NCI-H1105 treated with DMSO at 0.1 percent for 48 hours (cell line): ENCODE measurements at regions not wholly inside any gene's neighbourhood (a gene's known extent, or its start where the extent isn't known, plus 50 kb on each side); places are given as distances from the start of the nearest gene placed in this dataset.
A peak's percentile ranks its signal among the peaks of the same experiment; 100 is the strongest.
"Not testable (repeated sequence)": the region's sequence is repeated elsewhere in the genome, so short reads cannot be mapped to it uniquely, and the experiment has no call there.

Experiments
- DNase-seq: peaks from one replicate; lab custom pipeline; 2025; lab: John Stamatoyannopoulos, UW

DNA sequence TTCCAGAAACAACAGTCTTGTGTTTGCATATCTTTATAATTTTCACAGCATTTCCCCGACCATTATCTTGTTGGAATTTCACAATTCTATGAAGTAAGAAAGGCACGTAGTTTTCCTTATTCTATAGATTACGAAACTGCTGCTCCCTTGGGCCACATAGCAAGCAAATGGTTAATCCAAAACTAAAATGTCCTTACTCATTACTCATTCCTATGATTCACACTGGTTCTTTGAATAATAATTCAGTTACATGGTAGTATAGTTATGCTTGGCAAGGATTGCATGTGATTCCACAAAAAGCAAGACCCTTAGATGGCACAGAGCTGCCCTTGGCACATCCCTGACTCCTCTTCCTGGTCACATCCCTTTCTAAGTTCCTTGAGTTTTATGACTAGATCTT is 51.2 kb downstream of the OR13H1 start:
- no peak for DNase-seq

DNA sequence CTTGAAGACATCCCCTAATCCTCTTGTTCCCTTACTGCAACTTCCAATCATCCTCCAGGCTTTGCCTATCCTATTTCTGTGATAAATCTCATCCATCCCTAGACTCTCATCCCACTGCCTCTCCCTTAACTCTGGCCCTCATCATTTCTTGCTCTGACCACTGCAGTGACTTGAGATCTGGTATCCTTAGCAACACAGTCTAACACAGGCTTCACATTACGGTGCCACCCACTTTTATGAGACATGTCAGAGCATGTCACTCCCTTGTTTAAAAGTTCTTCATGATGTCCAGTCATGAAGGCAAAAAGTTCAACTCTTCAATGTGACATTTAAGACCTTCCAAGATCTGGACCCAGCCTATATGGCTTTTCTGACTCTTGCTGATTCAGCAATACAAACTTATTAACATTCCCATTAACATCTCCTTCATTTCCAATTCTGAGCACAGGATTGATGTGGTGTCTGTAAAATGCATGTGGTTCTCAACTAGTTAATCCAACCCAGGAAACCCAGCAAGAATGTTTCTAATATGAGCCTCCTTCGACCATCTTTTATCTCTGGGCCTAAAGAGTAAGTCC is 64.0 kb downstream of the OR13H1 start:
- DNase-seq = no peak

DNA sequence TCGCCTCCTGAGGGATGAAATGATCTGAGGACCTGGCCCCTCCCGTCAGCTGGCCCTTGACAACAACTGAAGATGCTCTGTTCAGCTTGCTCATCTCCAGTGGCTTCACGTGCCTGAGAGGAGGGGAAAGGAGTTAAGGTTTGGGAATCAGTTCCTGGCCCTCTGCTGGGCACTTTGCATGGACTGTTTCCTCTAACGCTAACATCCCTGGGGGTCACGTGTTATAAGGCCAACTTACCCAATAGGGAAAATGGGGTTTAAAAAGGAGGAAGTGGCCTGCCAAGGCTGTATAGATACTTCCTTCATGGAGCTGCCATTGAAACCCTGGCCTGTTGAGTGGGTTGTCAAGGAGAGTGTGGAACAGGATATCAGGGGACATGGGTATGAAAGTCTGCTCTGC is 65.6 kb downstream of the OR13H1 start:
- DNase-seq = no peak

DNA sequence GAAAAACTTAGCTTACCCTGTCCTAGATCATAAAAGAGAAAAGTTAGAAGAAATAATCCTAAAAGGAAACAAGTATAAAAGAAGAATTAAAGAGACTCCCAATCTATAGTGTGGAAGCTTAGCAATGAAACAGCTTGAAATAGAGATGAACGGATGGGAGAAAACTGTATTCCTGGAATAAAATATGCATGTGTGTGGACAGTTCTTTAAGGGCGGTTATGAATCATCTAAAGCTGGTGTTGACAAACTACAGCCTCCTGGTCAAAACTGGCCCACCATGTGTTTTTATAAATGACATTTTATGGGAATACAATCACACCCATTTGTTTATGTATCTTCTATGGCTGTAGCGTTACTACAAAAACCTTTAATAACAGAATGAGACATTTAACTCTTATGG is 69.4 kb downstream of the OR13H1 start:
- DNase-seq = no peak

DNA sequence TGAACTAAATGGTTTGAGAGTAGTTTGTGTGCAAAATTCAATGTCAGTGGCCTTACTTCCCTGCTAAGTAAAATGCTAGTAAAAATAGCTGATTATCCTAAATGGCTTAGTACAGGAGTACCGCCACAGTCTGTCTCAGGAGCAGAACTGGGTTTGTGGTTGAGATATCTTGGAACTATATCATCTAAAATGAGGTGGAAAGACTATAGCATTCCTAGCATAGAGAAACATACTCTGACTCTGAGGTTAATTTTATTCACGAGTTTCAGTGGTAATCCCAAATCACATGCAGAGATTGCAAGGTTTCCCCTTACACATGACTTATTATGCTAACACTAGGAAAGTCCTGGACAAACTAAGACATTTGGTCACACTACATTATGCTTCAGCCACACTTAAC is 70.4 kb downstream of the OR13H1 start:
- DNase-seq = no peak

DNA sequence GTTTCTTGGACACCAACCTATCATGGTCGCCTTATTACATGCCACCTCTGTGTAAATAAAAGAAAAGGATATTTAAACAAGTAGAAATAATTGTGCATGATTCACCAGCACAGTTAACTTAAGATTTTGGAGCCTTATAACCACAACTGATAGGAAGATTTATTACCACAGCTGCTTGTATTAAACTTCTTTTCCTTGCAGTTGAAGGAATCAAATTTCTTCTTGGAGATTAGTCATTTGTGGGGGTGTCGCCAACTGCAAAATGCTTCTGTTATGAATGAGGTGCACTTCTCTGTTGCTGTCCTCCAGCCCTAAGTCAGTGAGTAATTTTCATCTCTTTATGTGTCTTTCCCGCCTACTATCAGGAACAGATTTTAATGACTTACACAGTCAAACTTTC is 73.3 kb downstream of the OR13H1 start:
- DNase-seq = no peak

DNA sequence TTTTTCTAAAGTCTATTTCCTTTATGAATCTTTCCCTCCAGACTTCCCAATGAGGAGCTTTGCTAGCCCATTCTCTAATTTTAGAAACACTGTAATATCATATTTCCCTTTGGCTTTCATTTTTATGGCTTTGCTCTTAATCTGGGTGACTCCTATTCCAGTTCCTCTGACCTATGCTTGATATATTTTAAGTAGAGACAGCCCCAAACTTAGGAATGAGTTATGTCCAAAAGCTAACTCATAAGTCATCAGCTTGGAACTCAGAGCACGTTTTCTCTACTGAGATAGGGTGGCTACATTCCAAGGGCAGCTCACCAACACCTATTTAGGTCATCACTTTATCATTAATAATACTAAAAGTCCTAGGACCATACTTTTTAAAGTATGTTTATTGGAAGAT is 77.8 kb downstream of the OR13H1 start:
- no peak for DNase-seq

DNA sequence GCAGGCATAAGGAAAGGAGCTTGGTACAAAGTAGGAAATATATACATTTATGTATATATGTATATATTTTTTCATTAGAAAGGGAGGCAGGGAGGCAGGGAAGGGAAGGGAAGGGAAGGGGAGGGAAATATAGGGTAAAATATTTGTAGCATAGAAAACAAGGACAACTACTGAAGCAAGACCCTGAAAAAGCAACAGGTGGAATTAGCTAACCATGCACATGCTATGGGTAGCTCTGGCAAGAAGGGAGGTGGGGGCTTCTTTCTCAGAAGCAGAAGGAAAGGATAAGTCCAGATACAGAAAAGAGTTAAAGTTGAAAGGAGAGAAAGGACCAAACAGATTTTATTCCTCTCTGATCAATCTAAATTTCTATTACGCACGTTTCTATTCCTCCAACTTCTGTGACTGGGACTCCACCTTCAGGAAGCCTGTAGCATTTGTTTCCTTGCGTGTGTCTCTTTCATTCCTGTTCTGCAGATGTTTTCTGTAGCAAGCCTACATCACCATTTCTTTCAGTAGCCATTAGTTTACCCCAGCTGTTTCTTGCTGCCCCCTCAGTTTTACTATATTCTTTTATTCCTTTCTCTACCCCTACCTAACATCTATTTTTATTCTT is 82.9 kb downstream of the OR13H1 start:
- peak; percentile 27 for DNase-seq

DNA sequence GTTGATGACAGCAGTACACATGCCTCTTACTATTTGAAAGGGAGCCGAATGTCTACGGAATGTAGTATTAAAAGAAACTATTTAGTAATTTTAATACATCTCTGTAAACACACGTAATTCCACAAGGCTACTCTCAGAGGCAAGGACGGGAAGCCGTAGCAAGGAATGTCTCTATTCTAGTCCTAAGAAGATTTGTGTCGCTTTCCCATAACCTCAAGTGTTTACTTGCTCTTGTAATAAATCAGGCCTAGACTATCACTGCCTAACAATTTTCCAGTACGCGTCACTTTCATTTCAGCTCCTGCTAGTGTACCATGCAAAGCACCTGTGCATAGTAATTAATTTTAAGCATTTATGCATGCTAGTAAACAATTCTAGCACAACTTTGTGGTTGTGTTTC is 86.7 kb downstream of the OR13H1 start:
- DNase-seq = no peak

DNA sequence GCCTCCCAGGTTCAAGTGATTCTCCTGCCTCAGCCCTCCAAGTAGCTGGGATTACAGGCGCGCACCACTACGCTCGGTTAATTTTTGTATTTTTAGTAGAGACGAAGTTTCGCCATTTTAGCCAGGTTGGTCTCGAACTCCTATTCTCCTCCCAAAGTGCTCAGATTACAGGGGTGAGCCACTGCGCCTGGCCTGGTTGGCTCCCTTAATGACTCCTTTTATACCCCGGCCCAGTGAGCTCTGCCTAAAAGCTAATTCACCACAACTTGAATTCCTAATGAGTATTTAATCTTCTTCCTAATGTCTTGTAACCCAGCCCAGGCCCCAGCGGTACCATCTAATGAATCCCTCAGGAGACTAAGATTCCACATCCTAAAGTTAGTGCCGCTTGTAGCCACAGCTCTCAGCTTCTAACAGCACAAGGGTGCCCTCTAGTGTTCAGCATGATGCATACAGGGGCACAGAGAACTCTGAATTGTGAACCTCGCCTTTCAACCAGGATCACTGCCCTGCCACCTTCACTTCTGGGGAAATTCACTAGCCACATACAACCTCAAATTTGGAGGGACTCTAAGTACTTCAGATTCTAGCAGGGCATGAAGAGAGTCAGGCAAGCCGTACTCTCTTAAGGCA is 89.5 kb downstream of the OR13H1 start:
- peak; percentile 46 for DNase-seq

DNA sequence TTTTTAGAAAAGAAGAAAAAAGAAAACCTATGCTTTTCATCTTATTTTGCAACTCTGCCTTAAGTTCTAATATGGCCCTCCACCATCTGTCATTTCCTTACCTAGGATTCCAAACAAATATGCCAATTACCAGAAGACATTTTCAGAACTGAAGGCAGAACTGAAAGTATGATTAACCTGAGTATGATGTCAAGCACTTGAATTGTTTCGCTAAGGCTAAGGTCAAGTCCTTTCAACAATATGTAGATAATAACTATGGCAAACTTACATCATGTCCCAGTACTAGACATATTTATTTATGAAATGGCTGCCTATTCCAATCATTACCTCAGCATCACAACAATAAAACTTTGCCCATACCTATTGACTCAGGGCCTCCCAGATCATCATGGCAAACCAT is 91.0 kb downstream of the OR13H1 start:
- no peak for DNase-seq

DNA sequence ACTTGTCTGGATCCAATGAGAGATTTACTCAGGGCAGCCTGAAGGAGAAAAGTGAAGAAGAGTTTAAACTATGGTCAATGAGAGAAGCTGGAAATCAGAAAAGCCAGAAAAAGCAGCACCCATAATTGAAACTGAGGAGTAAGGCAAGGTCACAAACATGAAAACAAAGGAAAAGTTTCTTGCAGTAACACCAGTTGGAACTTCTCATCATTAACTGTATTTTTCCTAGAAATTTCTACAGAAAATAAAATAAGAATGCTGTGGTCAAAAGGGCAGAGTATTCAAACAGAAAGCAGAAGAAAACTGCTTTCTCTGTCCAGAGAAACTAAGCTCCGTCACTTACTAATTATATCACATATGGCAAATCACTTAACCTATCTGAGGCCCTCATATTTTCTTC is 102.2 kb downstream of the OR13H1 start:
- DNase-seq = no peak

DNA sequence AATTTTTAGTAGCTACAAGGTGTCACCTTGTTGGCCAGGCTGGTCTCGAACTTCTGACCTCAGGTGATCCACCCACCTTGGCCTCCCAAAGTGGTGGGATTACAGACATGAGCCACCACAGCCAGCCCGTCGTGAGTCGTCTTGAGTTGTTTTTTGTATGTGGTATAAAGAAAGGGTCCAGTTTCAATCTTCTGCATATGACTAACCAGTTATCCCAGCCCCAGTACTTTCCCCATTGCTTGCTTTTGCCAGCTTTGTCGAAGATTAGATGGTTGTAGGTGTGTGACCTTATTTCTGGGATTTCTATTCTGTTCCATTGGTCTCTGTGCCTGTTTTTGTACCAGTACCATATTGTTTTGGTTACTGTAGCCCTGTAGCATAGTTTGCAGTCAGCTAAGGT is 105.9 kb downstream of the OR13H1 start:
- DNase-seq = no peak

DNA sequence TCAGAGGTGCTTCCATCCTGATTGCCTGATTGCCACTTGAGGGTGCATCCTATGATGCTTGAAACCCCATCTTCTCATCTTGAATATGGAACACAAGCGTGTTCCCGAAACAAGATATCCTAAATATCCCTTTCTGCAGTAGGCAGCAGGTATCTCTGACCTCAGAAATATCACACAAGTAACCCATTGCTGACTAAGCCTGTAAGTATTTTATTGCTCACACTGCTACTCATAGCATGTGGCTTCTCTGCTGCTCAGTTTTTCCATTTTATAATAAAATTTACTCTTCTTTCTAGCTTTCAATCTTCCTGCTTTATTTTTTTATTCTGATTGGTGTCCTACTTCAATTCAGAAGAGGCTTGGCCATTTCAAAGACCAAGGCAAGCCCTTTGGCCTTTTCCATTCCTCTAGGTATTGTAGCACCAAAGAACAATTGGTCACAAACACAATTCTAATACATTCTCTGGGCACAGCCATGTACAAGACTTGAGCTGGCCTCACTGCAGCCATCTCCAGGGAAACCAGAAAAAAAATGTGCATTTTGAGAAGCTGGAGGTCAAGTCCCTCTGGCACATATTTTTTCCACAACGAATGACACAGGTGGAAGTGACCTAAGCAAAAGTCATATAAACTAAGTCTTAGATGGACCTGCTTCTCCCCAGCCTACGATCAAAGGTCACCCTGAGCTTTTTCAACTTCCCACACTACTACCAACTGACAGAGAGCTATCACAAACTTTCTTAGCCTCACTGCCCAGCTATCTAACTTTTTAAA is 107.0 kb downstream of the OR13H1 start:
- DNase-seq = no peak

DNA sequence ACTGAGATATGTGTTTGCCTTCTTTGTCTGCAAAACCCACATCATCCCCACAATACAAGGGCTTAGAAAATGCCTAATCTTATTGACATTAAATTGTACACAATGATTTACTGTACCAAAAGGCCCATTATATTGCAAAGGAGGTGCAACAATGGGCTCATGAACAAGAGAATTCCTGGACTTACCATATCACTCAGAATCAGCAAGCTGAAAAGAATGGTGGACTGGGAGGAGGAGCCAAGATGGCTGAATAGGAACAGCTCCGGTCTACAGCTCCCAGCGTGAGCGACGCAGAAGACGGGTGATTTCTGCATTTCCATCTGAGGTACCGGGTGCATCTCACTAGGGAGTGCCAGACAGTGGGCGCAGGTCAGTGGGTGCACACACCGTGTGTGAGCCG is 119.9 kb downstream of the OR13H1 start:
- not testable (repeated sequence) for DNase-seq

DNA sequence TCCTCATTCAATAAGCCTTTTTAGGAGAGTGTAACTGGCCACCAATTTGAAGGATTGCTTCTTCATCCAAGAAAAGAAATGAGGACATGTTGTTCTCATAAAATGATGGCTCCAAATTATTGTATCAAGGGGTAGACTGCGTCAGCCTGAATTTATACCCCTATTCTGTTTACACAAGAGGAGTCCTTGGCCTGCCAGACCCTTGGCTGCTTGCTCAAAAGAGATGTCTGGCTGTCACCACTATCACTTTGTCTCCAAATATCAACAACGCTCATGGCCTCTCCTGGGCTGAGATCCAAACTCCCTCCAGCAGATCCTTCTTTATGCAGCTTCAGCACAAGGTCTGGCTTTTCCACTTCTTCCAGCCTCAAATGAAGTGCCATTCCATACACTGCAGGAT is 127.9 kb downstream of the OR13H1 start:
- DNase-seq = peak; percentile 5

DNA sequence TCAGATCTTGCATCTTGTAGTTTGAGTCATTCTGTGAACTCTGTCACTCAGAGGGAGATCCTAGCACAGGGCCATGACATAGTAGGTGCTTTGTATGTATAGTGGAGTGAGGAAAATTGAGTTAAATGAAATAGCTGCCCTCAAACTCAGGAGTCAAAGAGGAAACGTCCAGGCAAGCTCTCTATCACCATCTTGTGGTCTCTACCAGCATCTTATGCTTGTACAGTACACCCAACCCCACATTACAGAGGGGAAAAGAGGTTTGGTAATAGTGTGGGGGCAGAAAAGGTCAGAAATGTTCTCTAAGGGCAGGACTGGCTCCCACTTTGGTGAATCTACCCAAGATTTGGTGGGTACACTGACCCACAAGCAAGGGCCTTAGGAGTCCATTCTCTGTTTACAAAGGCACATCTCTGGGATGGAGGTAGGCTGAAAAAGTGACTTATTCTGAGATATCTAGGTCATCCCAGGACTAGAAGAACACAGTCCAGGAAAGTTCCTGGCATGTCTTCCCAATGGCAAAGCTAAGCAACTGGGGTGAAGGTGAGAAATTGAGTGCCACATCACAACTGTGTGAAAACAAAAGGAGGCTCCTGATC is 131.8 kb downstream of the OR13H1 start:
- peak; percentile 13 for DNase-seq

DNA sequence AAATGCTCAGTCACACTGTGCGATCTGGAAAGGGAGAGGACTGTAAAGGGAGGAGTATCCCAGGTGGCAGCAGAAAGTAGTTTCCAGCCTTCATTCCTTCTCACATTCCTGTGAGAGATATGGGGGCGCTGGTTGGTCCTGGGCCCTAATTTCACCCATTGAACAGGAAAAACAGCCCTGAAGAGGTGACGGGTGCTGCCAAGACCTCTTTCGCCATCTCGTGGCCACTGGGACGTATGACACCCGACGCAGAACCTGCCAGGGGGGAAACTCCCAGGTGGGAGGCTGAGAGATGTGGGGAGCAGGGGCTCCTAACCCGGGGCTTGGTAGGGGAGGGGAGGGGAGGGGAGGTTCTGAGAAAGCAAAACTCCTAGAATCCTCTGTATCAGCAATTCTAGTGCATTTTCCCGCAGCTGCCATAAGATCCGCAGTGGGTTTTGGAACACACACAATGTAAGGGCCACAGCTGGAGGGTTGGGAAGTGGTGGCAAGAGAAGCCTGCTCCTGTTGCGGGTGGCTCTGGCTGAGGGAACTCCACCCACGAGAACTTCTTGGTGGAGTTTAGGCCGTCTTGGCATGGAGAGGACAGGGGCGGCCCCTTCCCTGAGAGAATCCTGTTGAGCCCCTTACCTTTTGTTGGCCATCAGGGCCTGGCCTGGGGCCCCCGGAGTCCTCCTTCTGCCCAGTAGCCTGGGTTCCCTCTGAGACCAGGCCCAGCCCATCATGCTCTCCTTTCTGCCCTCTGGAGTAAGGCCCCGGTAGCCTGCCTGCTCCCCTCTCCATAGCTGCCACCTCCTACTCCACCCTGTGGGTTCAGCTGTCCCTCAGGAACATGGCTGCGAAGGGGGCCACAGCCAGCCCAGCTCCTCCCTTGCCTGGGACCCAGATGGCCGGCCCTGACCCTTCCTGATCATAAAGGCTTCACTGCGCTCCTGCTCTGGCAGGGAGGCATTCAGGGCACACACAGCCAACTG is 134.1 kb downstream of the OR13H1 start:
- peak; percentile 39 for DNase-seq

DNA sequence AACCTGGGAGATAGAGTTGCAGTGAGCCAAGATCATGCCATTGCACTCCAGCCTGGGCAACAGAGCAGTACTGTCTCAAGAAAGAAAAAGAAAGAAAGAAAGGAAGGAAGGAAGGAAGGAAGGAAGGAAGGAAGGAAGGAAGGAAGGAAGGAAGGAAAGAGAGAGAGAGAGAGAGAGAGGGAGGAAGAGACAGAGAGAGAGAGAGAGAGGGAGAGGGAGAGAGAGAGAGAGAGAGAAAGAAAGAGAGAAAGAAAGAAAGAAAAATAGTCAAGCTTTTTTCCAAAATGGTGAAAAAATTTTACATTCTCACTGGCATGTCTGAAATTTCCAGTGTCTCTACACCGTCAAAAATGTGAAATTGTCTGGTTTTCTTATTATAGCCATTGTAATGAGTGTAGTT is 138.9 kb downstream of the OR13H1 start:
- not testable (repeated sequence) for DNase-seq

DNA sequence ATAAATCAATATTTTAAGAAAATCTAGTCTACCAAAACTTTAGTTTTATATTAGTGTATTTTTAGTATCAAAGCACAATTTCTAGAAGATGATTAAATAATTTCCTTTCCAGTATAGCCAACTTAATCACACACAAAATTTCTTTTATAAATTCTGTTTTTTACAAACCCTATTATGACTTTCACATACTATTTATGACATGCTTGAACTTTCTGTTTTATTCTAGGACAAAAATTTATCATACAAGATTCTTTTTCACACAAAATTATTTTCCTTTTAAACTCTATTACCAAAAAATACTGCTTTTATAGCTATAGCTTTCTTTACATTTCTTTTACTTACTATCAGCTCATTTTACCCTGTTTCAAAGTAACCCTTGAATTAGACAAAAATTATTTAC is 149.5 kb downstream of the OR13H1 start:
- no peak for DNase-seq

DNA sequence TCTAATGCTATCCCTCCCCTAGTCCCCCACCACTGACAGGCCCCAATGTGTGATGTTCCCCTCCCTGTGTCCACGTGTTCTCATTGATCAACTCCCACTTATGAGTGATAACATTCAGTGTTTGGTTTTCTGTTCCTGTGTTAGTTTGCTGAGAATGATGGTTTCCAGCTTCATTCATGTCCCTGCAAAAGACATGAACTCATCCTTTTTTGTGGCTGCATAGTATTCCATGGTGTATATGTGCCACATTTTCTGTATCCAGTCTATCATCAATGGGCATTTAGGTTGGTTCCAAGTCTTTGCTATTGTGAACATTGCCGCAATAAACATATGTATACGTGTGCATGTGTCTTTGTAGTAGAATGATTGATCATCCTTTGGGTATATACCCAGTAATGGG is 153.1 kb downstream of the OR13H1 start:
- not testable (repeated sequence) for DNase-seq

DNA sequence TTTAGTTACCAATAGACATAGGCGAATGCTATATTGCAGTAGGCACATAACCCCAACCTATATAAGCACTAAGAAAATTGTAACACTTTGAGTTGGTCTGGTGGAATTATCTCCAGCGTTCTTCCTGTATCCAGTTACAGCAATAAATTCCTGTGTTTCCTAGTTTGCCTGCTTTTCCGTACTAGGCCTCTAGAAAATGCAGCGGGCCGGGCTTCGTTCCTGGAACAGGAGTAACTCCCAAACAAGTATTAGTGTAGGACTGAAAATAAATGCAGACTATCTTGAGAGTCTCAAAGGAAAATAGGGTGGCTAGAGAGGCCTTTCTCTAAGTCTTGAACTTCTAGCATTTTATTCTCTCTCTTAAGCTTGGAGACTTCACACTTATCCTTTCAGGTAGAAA is 159.8 kb downstream of the OR13H1 start:
- no peak for DNase-seq
